Neural cell (in vitro differentiated cells): ENCODE measurements at regions not wholly inside any gene's neighbourhood (a gene's known extent, or its start where the extent isn't known, plus 50 kb on each side); places are given as distances from the start of the nearest gene placed in this dataset.

Experiments
- H2AFZ ChIP-seq: fragments of 200-600, 300-800 bp; sonication (generic), shearing (Covaris generic); 2 replicates; pipeline ENCODE4 v1.6.0; 2014; ENCODE audit warnings: low read depth, mild to moderate bottlenecking, antibody characterized with exemption, low read length, moderate library complexity
- H3F3A ChIP-seq: fragments of 200-600 bp; shearing (Covaris generic); 2 replicates; pipeline ENCODE4 v1.6.1; 2016; ENCODE audit warnings: mild to moderate bottlenecking, moderate library complexity, mixed read lengths, antibody characterized with exemption, low read length; ENCODE audit not compliant: insufficient read depth, poor library complexity, severe bottlenecking
- H3K27ac ChIP-seq: fragments of 200-600, 300-800 bp; sonication (generic), shearing (Covaris generic); 2 replicates; pipeline ENCODE4 v1.5.1; 2014; ENCODE audit warnings: mild to moderate bottlenecking, low read length, moderate library complexity
- H3K27me3 ChIP-seq: fragments of 300-800, 200-600 bp; sonication (generic), shearing (Covaris generic); 2 replicates; pipeline ENCODE4 v1.6.0; 2014; ENCODE audit warnings: mild to moderate bottlenecking, low read depth, low read length, moderate library complexity; ENCODE audit not compliant: insufficient read depth
- H3K36me3 ChIP-seq: fragments of 300-800, 200-600 bp; sonication (generic), shearing (Covaris generic); 2 replicates; pipeline ENCODE4 v1.5.1; 2014; ENCODE audit warnings: mild to moderate bottlenecking, antibody characterized with exemption, low read length, moderate library complexity; ENCODE audit not compliant: insufficient read depth
- H3K4me2 ChIP-seq: fragments of 300-800, 200-600 bp; sonication (generic), shearing (Covaris generic); 2 replicates; pipeline ENCODE4 v1.6.0; 2014; ENCODE audit warnings: mild to moderate bottlenecking, low read length
- H3K4me3 ChIP-seq: fragments of 300-800, 200-600 bp; sonication (generic), shearing (Covaris generic); 2 replicates; pipeline ENCODE4 v1.5.1; 2014; ENCODE audit warnings: mild to moderate bottlenecking, low read length, moderate library complexity
- H3K79me2 ChIP-seq: fragments of 200-600 bp; shearing (Covaris generic); replicated peaks from 2 replicates; pipeline ENCODE4 v1.6.0; 2014; ENCODE audit warnings: mild to moderate bottlenecking, low read length, moderate library complexity; ENCODE audit not compliant: insufficient read depth
- H3K9ac ChIP-seq: fragments of 300-800, 200-600 bp; sonication (generic), shearing (Covaris generic); 2 replicates; pipeline ENCODE4 v1.6.1; 2016; ENCODE audit warnings: mild to moderate bottlenecking, low read length, mixed read lengths
- H3K9me2 ChIP-seq: fragments of 200-600 bp; shearing (Covaris generic); 2 replicates; pipeline ENCODE4 v1.6.1; 2016; ENCODE audit warnings: mild to moderate bottlenecking, low read length, mixed read lengths; ENCODE audit not compliant: insufficient read depth
- H3K9me3 ChIP-seq: fragments of 200-600, 300-800 bp; sonication (generic), shearing (Covaris generic); 2 replicates; pipeline ENCODE4 v1.6.1; 2016; ENCODE audit warnings: mild to moderate bottlenecking, mixed run types, low read length, moderate library complexity, mixed read lengths
- H4K20me1 ChIP-seq: fragments of 200-600 bp; shearing (Covaris generic); 2 replicates; pipeline ENCODE4 v1.6.1; 2016; ENCODE audit warnings: mild to moderate bottlenecking, mixed run types; ENCODE audit not compliant: insufficient read depth
- CTCF ChIP-seq: fragments of 450-650 bp; IDR thresholded peaks from 2 replicates; pipeline ENCODE4 v1.5.1; 2014; ENCODE audit warnings: antibody characterized with exemption, mild to moderate bottlenecking, moderate library complexity; ENCODE audit not compliant: poor library complexity, severe bottlenecking
- EP300 ChIP-seq: fragments of 450-650 bp; conservative IDR thresholded peaks from 2 replicates; pipeline ENCODE4 v1.6.1; 2014; ENCODE audit warnings: antibody characterized with exemption, mild to moderate bottlenecking, moderate library complexity; ENCODE audit not compliant: poor library complexity, severe bottlenecking
- EZH2 ChIP-seq: fragments of 200-600, 300-800 bp; shearing (Covaris generic), sonication (generic); IDR thresholded peaks from 2 replicates; pipeline ENCODE4 v1.6.1; 2014; ENCODE audit warnings: antibody characterized with exemption, low read length, borderline replicate concordance, mild to moderate bottlenecking; ENCODE audit not compliant: insufficient read depth, poor library complexity, severe bottlenecking
- MXI1 ChIP-seq: fragments of 450-650 bp; conservative IDR thresholded peaks from 2 replicates; pipeline ENCODE4 v1.6.1; 2014; ENCODE audit warnings: antibody characterized with exemption, mild to moderate bottlenecking; ENCODE audit not compliant: poor library complexity, severe bottlenecking
- POLR2AphosphoS5 ChIP-seq: IDR thresholded peaks from 2 replicates; pipeline ENCODE4 v1.6.1; 2012
- RAD21 ChIP-seq: fragments of 450-650 bp; conservative IDR thresholded peaks from 2 replicates; pipeline ENCODE4 v1.6.1; 2014; ENCODE audit warnings: antibody characterized with exemption, mild to moderate bottlenecking, moderate library complexity
- REST ChIP-seq: IDR thresholded peaks from 2 replicates; pipeline ENCODE4 v1.6.1; 2012; ENCODE audit warnings: borderline replicate concordance
- SMC3 ChIP-seq: fragments of 450-650 bp; conservative IDR thresholded peaks from 2 replicates; pipeline ENCODE4 v1.6.1; 2014; ENCODE audit warnings: antibody characterized with exemption, mild to moderate bottlenecking, moderate library complexity; ENCODE audit not compliant: poor library complexity
- TAF1 ChIP-seq: IDR thresholded peaks from 2 replicates; pipeline ENCODE4 v1.6.1; 2012; ENCODE audit warnings: low read depth

DNA sequence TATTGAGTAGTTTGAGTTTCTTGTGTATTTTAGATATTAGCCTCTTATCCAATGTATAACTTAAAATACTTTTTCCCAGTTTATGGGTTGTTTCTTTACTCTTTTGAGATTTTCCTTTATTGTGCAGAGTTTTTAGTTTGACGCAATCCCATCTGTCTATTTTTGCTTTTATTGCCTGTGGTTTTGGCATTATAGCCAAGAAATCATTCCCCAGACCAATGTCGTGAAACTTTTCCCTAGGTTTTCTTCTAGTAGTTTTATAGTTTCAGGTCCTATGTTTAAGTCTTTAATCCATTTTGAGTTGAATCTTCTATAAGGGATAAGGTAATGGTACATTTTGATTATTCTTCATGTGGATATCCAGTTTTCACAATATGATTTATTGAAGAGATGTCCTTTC is 87.6 kb downstream of the LEPR start:
- Histone ChIP-seq H3K4me3 (no peak overlapping the region), H3K36me3 (no peaks in the 10 kb centered on the region), H3K4me2 (no peak overlapping the region), H3K9ac (no peak overlapping the region), H2AFZ (no peak overlapping the region), H3K79me2 (no peaks in the 10 kb centered on the region), H3F3A (no peaks in the 10 kb centered on the region), H3K9me2 (no peaks in the 10 kb centered on the region), H4K20me1 (no peaks in the 10 kb centered on the region), H3K27me3 (no peaks in the 10 kb centered on the region), H3K27ac (no peak overlapping the region), H3K9me3 (no peaks in the 10 kb centered on the region)
- TF ChIP-seq POLR2AphosphoS5 (no peak), RAD21 (no peak), TAF1 (no peak), CTCF (no peak), MXI1 (no peak), EP300 (no peak), EZH2 (no peak)

GRCh38 chr1:65509912-65510680 is 89.6 kb downstream of the LEPR start:
- Histone ChIP-seq H4K20me1 (no peaks in the 10 kb centered on the region), H3F3A (no peaks in the 10 kb centered on the region), H2AFZ (no peak overlapping the region), H3K9me2 (no peaks in the 10 kb centered on the region), H3K4me3 (no peak overlapping the region), H3K9ac (no peak overlapping the region), H3K9me3 (no peaks in the 10 kb centered on the region), H3K27me3 (no peaks in the 10 kb centered on the region), H3K27ac (no peak overlapping the region), H3K4me2 (no peak overlapping the region), H3K79me2 (no peaks in the 10 kb centered on the region), H3K36me3 (no peaks in the 10 kb centered on the region)
- no peak for TF ChIP-seq EP300
- TF ChIP-seq MXI1, result no peak
- TF ChIP-seq CTCF, result no peak
- no peak for TF ChIP-seq POLR2AphosphoS5
- no peak for TF ChIP-seq RAD21
- TF ChIP-seq SMC3, result no peak
- TF ChIP-seq REST, result no peak
- no peak for TF ChIP-seq EZH2
- TF ChIP-seq TAF1, result no peak
